GM19395 (cell line): ENCODE measurements at regions not wholly inside any gene's neighbourhood (a gene's known extent, or its start where the extent isn't known, plus 50 kb on each side); places are given as distances from the start of the nearest gene placed in this dataset.
"Not testable (repeated sequence)": the region's sequence is repeated elsewhere in the genome, so short reads cannot be mapped to it uniquely, and the experiment has no call there.

Experiments
- ATAC-seq: cut with Tn5 transposase; IDR thresholded peaks from one replicate; pipeline ENCODE4 v1.9.1; 2021; ENCODE audit warnings: mild to moderate bottlenecking, moderate library complexity; ENCODE audit not compliant: unreplicated experiment

- no peak for ATAC-seq
Observed at GRCh38 chrX:74180716-74181115, 123.3 kb upstream of the ZCCHC13 start.

GRCh38 chrX:74179990-74180389 lies 124.0 kb upstream of the ZCCHC13 start:
- no peak for ATAC-seq

- no peak for ATAC-seq
Observed at GRCh38 chrX:74179499-74179898, 124.5 kb upstream of the ZCCHC13 start.

- ATAC-seq = no peak
Observed at GRCh38 chrX:74179071-74179470, 124.9 kb upstream of the ZCCHC13 start.

- ATAC-seq = no peak
Observed at GRCh38 chrX:74178536-74178935, 125.4 kb upstream of the ZCCHC13 start.

- no peak for ATAC-seq
Observed at GRCh38 chrX:74171465-74171864, 132.5 kb upstream of the ZCCHC13 start.

- no peak for ATAC-seq
Observed at GRCh38 chrX:74162199-74162598, 141.8 kb upstream of the ZCCHC13 start.

GRCh38 chrX:74160816-74161215 lies 143.2 kb upstream of the ZCCHC13 start:
- no peak for ATAC-seq

GRCh38 chrX:74160358-74160757 lies 143.6 kb upstream of the ZCCHC13 start:
- ATAC-seq = no peak

- ATAC-seq = no peak
Observed at GRCh38 chrX:74147439-74147838, 156.5 kb upstream of the ZCCHC13 start.

GRCh38 chrX:74138943-74139342 lies 165.0 kb upstream of the ZCCHC13 start:
- no peak for ATAC-seq

GRCh38 chrX:74133156-74133796 lies 170.7 kb upstream of the ZCCHC13 start:
- peak; percentile 97 for ATAC-seq

GRCh38 chrX:74132280-74132679 lies 171.7 kb upstream of the ZCCHC13 start:
- no peak for ATAC-seq

GRCh38 chrX:74119016-74119910 lies 184.7 kb upstream of the ZCCHC13 start:
- no peak for ATAC-seq

GRCh38 chrX:74117962-74118902 lies 185.7 kb upstream of the ZCCHC13 start:
- ATAC-seq = no peak

GRCh38 chrX:74111245-74111644 lies 192.7 kb upstream of the ZCCHC13 start:
- ATAC-seq = no peak

- ATAC-seq = no peak
Observed at GRCh38 chrX:74107666-74108065, 196.3 kb upstream of the ZCCHC13 start.

GRCh38 chrX:74104356-74105015 lies 199.5 kb upstream of the ZCCHC13 start:
- ATAC-seq = no peak

- not testable (repeated sequence) for ATAC-seq
Observed at GRCh38 chrX:74098407-74098806, 205.6 kb upstream of the ZCCHC13 start.

GRCh38 chrX:74090049-74090448 lies 213.9 kb upstream of the ZCCHC13 start:
- no peak for ATAC-seq
